GM12891 (cell line): ENCODE measurements at regions not wholly inside any gene's neighbourhood (a gene's known extent, or its start where the extent isn't known, plus 50 kb on each side); places are given as distances from the start of the nearest gene placed in this dataset.

Experiments
- POLR2A ChIP-seq: IDR thresholded peaks from 2 replicates; pipeline ENCODE4 v1.6.1; 2011; ENCODE audit warnings: low read depth, low read length, control low read depth
- POLR2AphosphoS5 ChIP-seq: IDR thresholded peaks from 2 replicates; pipeline ENCODE4 v1.6.1; 2011; ENCODE audit warnings: low read depth, low read length, control low read depth
- SPI1 ChIP-seq: IDR thresholded peaks from 2 replicates; pipeline ENCODE4 v1.6.1; 2011; ENCODE audit warnings: low read depth, low read length, control low read depth

GRCh38 chr4:13118633-13119032, 365.5 kb downstream of the RAB28 start:
- TF ChIP-seq SPI1 (no peak), POLR2AphosphoS5 (no peak), POLR2A (no peak)
